ENCODE measurements at regions not wholly inside any gene's neighbourhood (a gene's known extent, or its start where the extent isn't known, plus 50 kb on each side); places are given as distances from the start of the nearest gene placed in this dataset.
A peak's percentile ranks its signal among the peaks of the same experiment; 100 is the strongest.

DNA sequence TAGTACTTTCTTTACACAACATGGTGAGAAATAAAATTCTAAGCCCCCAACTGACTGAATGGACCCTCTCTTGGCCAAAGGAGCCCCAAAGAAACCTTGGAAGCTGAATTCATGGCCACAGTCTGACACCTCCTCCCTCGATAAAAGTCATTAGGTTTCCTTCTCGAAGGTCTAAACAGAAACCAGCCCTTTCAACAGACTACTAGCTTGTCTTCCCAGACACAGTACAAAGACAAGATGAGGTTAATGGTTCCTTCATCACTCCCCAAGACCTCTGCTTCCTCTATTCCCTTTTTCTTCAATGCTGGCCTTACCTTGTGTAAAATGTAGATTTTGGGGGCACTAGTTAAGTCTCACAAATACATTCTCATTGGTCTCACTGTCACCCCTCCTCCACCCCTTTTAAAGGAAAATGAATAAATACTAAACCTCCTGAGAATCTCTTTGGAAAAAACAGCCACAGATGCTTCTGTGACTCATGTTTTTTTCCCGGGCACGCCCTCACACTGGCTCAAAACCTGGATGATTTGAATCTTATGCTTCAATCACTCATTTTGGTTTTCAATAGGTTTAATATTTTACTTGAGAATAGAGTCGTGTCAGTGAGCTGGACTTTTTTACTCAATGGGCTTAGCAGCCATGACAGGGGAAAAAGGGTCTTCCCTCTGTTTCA lies 65.8 kb upstream of the MED4 start:
- in situ Hi-C loops (cut with HindIII; ENCODE audit: extremely low pct_ligation_motif_present, low pct_unique_long_range_greater_than_20kb) = no loop called here
- no peak overlapping the region for H3K27ac ChIP-seq (ENCODE audit: extremely low read length, insufficient read depth, low read length)

More for the DNA sequence above, 65.8 kb upstream of the MED4 start:
- no peak for ATAC-seq
- Histone ChIP-seq H3K79me2 (ENCODE audit: insufficient read depth, low read length) (no peaks in the 10 kb centered on the region), H3K27me3 (ENCODE audit: control insufficient read depth in 1 of 2, insufficient read depth in 2 of 2, low read length in 2 of 2) (no peaks in the 10 kb centered on the region), H4K20me1 (ENCODE audit: insufficient read depth, low read length) (no peaks in the 10 kb centered on the region), H2AFZ (ENCODE audit: low read length) (peak overlapping the region; percentile 5), H3K36me3 (replicated peaks in 1 of 2; ENCODE audit: control insufficient read depth in 1 of 2, insufficient read depth in 2 of 2, low read length in 2 of 2) (no peaks in the 10 kb centered on the region), H3K9ac (ENCODE audit: insufficient read depth, low read depth, low read length) (no peak overlapping the region), H3K9me3 (ENCODE audit: low read length) (no peaks in the 10 kb centered on the region), H3K4me1 (ENCODE audit: insufficient read depth, low read length) (peaks cover 17% of the 10 kb centered on the region), H3K4me3 (replicated peaks in 1 of 3; ENCODE audit: insufficient read depth in 1 of 3, low read depth in 2 of 3, low read length in 3 of 3) (no peak overlapping the region), H3K4me2 (ENCODE audit: low read depth, low read length) (no peak overlapping the region)
- FAIRE-seq = no peak
- ChIA-PET CTCF (ENCODE audit: low intra/inter-chr PET ratio, low total read pairs) (no interaction called here), POLR2A (interaction anchor here (1.0 kb wide), 1 partner anchor 40 kb away, joined by 3 read pairs; no protein-coding TSS in a partner anchor)
- TF ChIP-seq ZNF691 (CRISPR knock-in tag; IDR thresholded peaks at IDR 0.05; ENCODE audit: borderline replicate concordance, low read depth) (no peak), KLF12 (CRISPR knock-in tag; IDR thresholded peaks at IDR 0.05; ENCODE audit: borderline replicate concordance) (no peak), HOXA9 (CRISPR knock-in tag; IDR thresholded peaks at IDR 0.05; ENCODE audit: borderline replicate concordance) (no peak), ELF1 (CRISPR knock-in tag; IDR thresholded peaks at IDR 0.05) (no peak), ZNF441 (CRISPR knock-in tag; IDR thresholded peaks at IDR 0.05; ENCODE audit: borderline replicate concordance) (no peak), ZNF383 (CRISPR knock-in tag; IDR thresholded peaks at IDR 0.05; ENCODE audit: borderline replicate concordance) (no peak), TERF1 (CRISPR knock-in tag; IDR thresholded peaks at IDR 0.05) (no peak), NR2F2 (IDR thresholded peaks at IDR 0.05; ENCODE audit: borderline replicate concordance, low read depth) (no peak), TAF15 (IDR thresholded peaks at IDR 0.05; ENCODE audit: low read depth, low read length, poor library complexity, severe bottlenecking) (no peak), ZNF343 (CRISPR knock-in tag; IDR thresholded peaks at IDR 0.05) (no peak)
- TF ChIP-seq, protein P1, sequence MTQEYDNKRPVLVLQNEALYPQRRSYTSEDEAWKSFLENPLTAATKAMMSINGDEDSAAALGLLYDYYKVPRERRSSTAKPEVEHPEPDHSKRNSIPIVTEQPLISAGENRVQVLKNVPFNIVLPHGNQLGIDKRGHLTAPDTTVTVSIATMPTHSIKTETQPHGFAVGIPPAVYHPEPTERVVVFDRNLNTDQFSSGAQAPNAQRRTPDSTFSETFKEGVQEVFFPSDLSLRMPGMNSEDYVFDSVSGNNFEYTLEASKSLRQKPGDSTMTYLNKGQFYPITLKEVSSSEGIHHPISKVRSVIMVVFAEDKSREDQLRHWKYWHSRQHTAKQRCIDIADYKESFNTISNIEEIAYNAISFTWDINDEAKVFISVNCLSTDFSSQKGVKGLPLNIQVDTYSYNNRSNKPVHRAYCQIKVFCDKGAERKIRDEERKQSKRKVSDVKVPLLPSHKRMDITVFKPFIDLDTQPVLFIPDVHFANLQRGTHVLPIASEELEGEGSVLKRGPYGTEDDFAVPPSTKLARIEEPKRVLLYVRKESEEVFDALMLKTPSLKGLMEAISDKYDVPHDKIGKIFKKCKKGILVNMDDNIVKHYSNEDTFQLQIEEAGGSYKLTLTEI (CRISPR knock-in tag; conservative IDR thresholded peaks at IDR 0.05) = no peak
- TF ChIP-seq, protein P2, sequence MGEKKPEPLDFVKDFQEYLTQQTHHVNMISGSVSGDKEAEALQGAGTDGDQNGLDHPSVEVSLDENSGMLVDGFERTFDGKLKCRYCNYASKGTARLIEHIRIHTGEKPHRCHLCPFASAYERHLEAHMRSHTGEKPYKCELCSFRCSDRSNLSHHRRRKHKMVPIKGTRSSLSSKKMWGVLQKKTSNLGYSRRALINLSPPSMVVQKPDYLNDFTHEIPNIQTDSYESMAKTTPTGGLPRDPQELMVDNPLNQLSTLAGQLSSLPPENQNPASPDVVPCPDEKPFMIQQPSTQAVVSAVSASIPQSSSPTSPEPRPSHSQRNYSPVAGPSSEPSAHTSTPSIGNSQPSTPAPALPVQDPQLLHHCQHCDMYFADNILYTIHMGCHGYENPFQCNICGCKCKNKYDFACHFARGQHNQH (CRISPR knock-in tag; IDR thresholded peaks at IDR 0.05) = no peak
- intact Hi-C loops (cut with micrococcal nuclease; ENCODE audit: unreplicated experiment) = no loop called here
- WGBS (ENCODE audit: low lambda C conversion rate) = 13% methylated on average over 5 of the region's 5 CpGs
- no TSS peak for BruUV-seq (replicated peaks)
- no peak for DNase-seq (ENCODE audit: low spot score)

Measured in HepG2 (cell line).